ENCODE measurements at regions not wholly inside any gene's neighbourhood (a gene's known extent, or its start where the extent isn't known, plus 50 kb on each side); places are given as distances from the start of the nearest gene placed in this dataset.

DNA sequence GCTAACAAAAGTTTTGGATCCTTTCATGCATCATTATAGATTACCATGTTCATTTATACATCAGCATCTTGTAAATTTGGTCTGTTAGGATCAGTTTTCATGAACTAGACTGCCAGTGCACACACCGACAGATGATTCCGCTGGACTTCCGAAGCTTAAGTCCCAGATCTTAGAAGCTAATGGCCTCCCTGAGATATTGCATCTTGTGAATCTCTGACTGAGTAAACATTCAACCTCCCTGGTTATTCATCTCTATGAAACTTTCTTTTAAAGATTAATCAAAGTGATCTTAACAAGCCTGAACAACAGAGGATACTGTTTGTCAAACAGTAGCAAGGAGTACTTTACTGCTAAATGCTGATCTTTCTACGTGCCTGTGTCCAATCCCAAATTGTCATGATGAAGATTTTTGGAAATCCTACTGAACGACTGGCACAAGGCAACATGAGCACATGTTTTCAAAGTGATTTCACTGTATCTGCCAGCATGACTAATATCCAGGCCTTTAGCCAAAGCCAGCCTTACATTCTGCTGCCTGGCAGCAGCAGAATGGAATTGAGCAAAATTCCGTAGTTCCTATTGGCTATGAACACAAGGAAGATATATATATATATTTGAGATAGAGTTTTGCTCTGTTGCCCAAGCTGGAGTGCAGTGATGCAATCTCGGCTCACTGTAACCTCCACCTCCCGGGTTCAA, 91.3 kb upstream of the ANK3 start:
- TF ChIP-seq, protein P1, sequence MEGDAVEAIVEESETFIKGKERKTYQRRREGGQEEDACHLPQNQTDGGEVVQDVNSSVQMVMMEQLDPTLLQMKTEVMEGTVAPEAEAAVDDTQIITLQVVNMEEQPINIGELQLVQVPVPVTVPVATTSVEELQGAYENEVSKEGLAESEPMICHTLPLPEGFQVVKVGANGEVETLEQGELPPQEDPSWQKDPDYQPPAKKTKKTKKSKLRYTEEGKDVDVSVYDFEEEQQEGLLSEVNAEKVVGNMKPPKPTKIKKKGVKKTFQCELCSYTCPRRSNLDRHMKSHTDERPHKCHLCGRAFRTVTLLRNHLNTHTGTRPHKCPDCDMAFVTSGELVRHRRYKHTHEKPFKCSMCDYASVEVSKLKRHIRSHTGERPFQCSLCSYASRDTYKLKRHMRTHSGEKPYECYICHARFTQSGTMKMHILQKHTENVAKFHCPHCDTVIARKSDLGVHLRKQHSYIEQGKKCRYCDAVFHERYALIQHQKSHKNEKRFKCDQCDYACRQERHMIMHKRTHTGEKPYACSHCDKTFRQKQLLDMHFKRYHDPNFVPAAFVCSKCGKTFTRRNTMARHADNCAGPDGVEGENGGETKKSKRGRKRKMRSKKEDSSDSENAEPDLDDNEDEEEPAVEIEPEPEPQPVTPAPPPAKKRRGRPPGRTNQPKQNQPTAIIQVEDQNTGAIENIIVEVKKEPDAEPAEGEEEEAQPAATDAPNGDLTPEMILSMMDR (IDR thresholded peaks at IDR 0.05), result no peak
- no peak for TF ChIP-seq POLR2A (IDR thresholded peaks at IDR 0.05)
